Natural killer cell (primary cell): ENCODE measurements at regions not wholly inside any gene's neighbourhood (a gene's known extent, or its start where the extent isn't known, plus 50 kb on each side); places are given as distances from the start of the nearest gene placed in this dataset.

Experiments
- ATAC-seq, 3 donors: fragments of 150-1000 bp in 2 of 3; fragments of 200-7000 bp in 1 of 3; cut with Tn5 transposase; 1 replicate in 1 of 3; 2 replicates in 2 of 3; pipeline ENCODE4 v1.10.0; 2021; ENCODE audit warnings: mild to moderate bottlenecking in 2 of 3, moderate library complexity in 2 of 3
- DNase-seq, 2 donors: peaks; one replicate each; pipeline versions ENCODE4 v3.0.0 to v3.0.0-alpha.2; 2013 to 2021; ENCODE audit warnings: mixed read lengths in 1 of 2
- H3K27ac ChIP-seq: one replicate; pipeline ENCODE4 v1.5.1; 2013; ENCODE audit warnings: mild to moderate bottlenecking, low read length
- H3K27me3 ChIP-seq: one replicate; pipeline ENCODE4 v1.6.1; 2013; ENCODE audit warnings: low read length; ENCODE audit not compliant: control insufficient read depth, insufficient read depth
- H3K36me3 ChIP-seq: one replicate; pipeline ENCODE4 v1.6.1; 2013; ENCODE audit warnings: low read length; ENCODE audit not compliant: control insufficient read depth, insufficient read depth
- H3K4me1 ChIP-seq: one replicate; pipeline ENCODE4 v1.6.1; 2013; ENCODE audit warnings: low read length; ENCODE audit not compliant: control insufficient read depth, insufficient read depth
- H3K4me3 ChIP-seq: one replicate; pipeline ENCODE4 v1.5.1; 2013; ENCODE audit warnings: low read length
- H3K9me3 ChIP-seq: one replicate; pipeline ENCODE4 v1.6.1; 2013; ENCODE audit warnings: low read length; ENCODE audit not compliant: control insufficient read depth, insufficient read depth
- H3K27ac Mint-ChIP-seq, 2 donors: one replicate each; pipeline ENCODE4 v1.8.0; 2022; ENCODE audit warnings: mild to moderate bottlenecking in 2 of 2, mixed read lengths in 2 of 2, moderate library complexity in 1 of 2
- H3K27me3 Mint-ChIP-seq, 2 donors: one replicate each; pipeline ENCODE4 v1.8.0; 2022; ENCODE audit warnings: low read depth in 2 of 2, mixed read lengths in 2 of 2
- H3K36me3 Mint-ChIP-seq: one replicate; pipeline ENCODE4 v1.8.0; 2022; ENCODE audit warnings: mixed read lengths
- H3K4me1 Mint-ChIP-seq, 2 donors: one replicate each; pipeline ENCODE4 v1.8.0; 2022; ENCODE audit warnings: mixed read lengths in 2 of 2
- H3K4me3 Mint-ChIP-seq: one replicate; pipeline ENCODE4 v1.8.0; 2022; ENCODE audit warnings: mild to moderate bottlenecking, moderate library complexity, mixed read lengths
- H3K9me3 Mint-ChIP-seq, 2 donors: one replicate each; pipeline ENCODE4 v1.8.0; 2022; ENCODE audit warnings: mixed read lengths in 2 of 2
- WGBS: methylation state at CpG from one replicate; pipeline ENCODE4 v1.1.7; 2013; ENCODE audit warnings: missing lambda C conversion rate; ENCODE audit not compliant: insufficient coverage; 5-methylcytosine and 5-hydroxymethylcytosine counted together
- intact Hi-C: fragments of 100-400 bp; cut with micrococcal nuclease; formaldehyde crosslinking; loops from one replicate; pipeline ENCODE4 v1.14.2; 2022
- TF ChIP-seq, protein P1 (sequence below): fragments of 200-600 bp; IDR thresholded peaks from one replicate; pipeline ENCODE4 v1.8.0; 2022; ENCODE audit warnings: antibody characterized with exemption

DNA sequence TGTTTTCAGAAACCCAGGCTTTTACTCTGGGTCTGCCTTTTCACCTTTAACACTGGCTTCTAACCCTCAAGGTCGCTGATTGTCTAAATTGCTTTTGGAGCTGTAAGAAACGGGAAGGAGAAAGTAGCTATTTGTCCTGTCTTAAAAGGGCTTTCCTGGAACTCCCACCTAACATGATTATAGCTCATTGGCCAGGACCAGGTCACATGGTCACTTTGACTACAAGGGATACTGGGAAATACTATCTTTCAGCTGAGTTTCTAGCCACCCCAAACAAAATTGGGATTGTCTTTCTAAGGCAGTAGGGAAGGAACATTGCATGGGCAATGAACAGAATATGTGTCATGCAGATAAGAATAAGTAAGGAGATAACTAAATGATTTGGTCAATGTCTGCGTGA, 106.7 kb upstream of the ARHGAP24 start:
- H3K4me3 Mint-ChIP-seq: no peak overlapping the region
- H3K27ac Mint-ChIP-seq: no peak overlapping the region
- no peaks in the 10 kb centered on the region for H3K36me3 ChIP-seq
- no peak overlapping the region for H3K27ac ChIP-seq
- no peak overlapping the region for H3K4me3 ChIP-seq
- no peaks in the 10 kb centered on the region for H3K4me1 ChIP-seq
- no peaks in the 10 kb centered on the region for H3K4me1 Mint-ChIP-seq
- DNase-seq (no peak), ATAC-seq (no peak)
- no peaks in the 10 kb centered on the region for H3K36me3 Mint-ChIP-seq
- intact Hi-C loops: no loop called here
- 92% methylated on average over 3 of the region's 3 CpGs for WGBS
- H3K27me3 Mint-ChIP-seq: no peaks in the 10 kb centered on the region
- H3K9me3 Mint-ChIP-seq: peaks cover 2 to 4% of the 10 kb centered on the region in 2 donors
- TF ChIP-seq, protein P1, sequence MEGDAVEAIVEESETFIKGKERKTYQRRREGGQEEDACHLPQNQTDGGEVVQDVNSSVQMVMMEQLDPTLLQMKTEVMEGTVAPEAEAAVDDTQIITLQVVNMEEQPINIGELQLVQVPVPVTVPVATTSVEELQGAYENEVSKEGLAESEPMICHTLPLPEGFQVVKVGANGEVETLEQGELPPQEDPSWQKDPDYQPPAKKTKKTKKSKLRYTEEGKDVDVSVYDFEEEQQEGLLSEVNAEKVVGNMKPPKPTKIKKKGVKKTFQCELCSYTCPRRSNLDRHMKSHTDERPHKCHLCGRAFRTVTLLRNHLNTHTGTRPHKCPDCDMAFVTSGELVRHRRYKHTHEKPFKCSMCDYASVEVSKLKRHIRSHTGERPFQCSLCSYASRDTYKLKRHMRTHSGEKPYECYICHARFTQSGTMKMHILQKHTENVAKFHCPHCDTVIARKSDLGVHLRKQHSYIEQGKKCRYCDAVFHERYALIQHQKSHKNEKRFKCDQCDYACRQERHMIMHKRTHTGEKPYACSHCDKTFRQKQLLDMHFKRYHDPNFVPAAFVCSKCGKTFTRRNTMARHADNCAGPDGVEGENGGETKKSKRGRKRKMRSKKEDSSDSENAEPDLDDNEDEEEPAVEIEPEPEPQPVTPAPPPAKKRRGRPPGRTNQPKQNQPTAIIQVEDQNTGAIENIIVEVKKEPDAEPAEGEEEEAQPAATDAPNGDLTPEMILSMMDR: no peak
- H3K27me3 ChIP-seq: no peaks in the 10 kb centered on the region
- no peaks in the 10 kb centered on the region for H3K9me3 ChIP-seq

DNA sequence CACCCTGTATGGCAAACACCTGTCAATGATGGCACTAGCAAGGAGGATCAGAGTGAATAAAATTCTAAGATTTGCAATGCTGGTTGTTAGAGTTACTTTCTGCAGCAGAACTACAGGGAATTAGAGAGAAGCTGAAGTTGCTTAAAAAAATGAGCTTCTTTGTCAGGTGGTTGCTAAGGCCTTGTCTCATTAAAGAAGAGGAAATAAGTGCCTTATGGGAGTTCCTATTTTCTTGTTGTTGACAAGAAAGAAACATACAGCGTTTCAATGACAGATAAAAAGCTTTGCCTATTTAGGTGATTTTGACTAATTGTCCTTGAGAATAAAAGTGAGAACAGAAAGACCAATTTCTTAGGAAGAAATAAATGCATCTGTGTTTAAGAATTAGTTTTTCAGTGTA, 106.0 kb upstream of the ARHGAP24 start:
- Mint-ChIP-seq H3K4me3 (no peak overlapping the region), H3K27ac (no peak overlapping the region), H3K27me3 (no peaks in the 10 kb centered on the region), H3K36me3 (no peaks in the 10 kb centered on the region), H3K9me3 (peaks cover 2 to 4% of the 10 kb centered on the region in 2 donors), H3K4me1 (no peaks in the 10 kb centered on the region)
- intact Hi-C loops: no loop called here
- whole genome bisulfite sequencing: 25% methylated on average over 1 of the region's 1 CpG
- no peaks in the 10 kb centered on the region for H3K9me3 ChIP-seq
- no peak overlapping the region for H3K4me3 ChIP-seq
- no peaks in the 10 kb centered on the region for H3K36me3 ChIP-seq
- TF ChIP-seq, protein P1: no peak
- ATAC-seq (no peak), DNase-seq (no peak)
- peak overlapping the region; percentile 26 for H3K27ac ChIP-seq
- H3K27me3 ChIP-seq: no peaks in the 10 kb centered on the region
- H3K4me1 ChIP-seq: no peaks in the 10 kb centered on the region

DNA sequence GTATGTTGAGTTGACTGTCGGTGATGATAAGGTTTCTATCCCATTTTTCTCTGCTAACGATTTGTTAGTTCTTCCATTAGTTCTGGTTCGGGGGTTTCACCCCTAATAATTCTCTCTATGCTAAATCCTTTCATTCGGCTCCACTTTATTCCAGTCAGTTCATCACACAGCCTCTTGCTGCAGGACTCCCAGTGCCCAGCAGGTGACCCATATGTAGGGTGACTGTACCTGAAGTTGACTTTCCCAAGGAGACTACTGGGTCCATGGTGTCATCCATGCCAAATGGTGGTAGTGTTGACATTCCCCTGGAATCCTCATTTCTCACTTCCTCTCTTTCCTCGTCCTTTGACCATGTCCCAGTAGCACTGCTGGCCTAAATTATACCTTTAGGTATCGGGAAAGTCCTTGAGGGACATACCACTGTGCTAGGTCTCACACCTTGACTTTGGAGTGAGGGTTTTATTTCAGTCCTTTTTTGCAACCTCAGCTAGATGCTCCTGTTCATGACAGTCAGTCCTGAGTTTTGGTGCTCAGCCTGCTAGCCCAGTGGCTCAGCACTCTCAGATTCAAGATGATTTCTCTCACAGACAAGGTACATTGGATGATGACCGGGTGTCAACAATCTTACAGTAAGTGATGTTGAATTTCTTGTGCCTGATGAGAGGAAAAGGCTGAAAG, 105.1 kb upstream of the ARHGAP24 start:
- DNase-seq (no peak), ATAC-seq (no peak)
- TF ChIP-seq, protein P1: no peak
- no peaks in the 10 kb centered on the region for H3K27me3 ChIP-seq
- H3K4me1 ChIP-seq: no peaks in the 10 kb centered on the region
- no peaks in the 10 kb centered on the region for H3K9me3 ChIP-seq
- Mint-ChIP-seq H3K9me3 (peaks cover 5 to 6% of the 10 kb centered on the region in 2 donors), H3K36me3 (no peaks in the 10 kb centered on the region), H3K27ac (no peak overlapping the region), H3K4me3 (no peak overlapping the region), H3K4me1 (no peaks in the 10 kb centered on the region), H3K27me3 (no peaks in the 10 kb centered on the region)
- H3K4me3 ChIP-seq: no peak overlapping the region
- no peak overlapping the region for H3K27ac ChIP-seq
- no peaks in the 10 kb centered on the region for H3K36me3 ChIP-seq
- intact Hi-C loops: no loop called here
- 64% methylated on average over 7 of the region's 7 CpGs for WGBS
